H54 (cell line): ENCODE measurements at regions not wholly inside any gene's neighbourhood (a gene's known extent, or its start where the extent isn't known, plus 50 kb on each side); places are given as distances from the start of the nearest gene placed in this dataset.

Experiments
- DNase-seq: peaks from one replicate; pipeline ENCODE4 v3.0.0; 2011; ENCODE audit warnings: low spot score, mixed read lengths; ENCODE audit not compliant: insufficient read length
- FAIRE-seq: peaks from 3 replicates; lab custom pipeline; 2011; peaks lifted over from hg19 to GRCh38; lab: Jason Lieb, UNC
- POLR2A ChIP-seq: IDR thresholded peaks from 2 replicates; pipeline ENCODE4 v1.6.1; 2011; ENCODE audit warnings: low read depth, mild to moderate bottlenecking, low read length

- no peak for DNase-seq
- FAIRE-seq = no peak
- TF ChIP-seq POLR2A = no peak
Observed at GRCh38 chr13:59609421-59609820, 554.3 kb downstream of the DIAPH3 start.
